Right renal pelvis (tissue), 4 donors: ENCODE measurements at regions not wholly inside any gene's neighbourhood (a gene's known extent, or its start where the extent isn't known, plus 50 kb on each side); places are given as distances from the start of the nearest gene placed in this dataset.
A peak's percentile ranks its signal among the peaks of the same experiment; 100 is the strongest.

Experiments
- DNase-seq, 4 donors: peaks; one replicate each; pipeline ENCODE4 v3.0.0-alpha.2; 2013; ENCODE audit warnings: low read depth in 4 of 4, low spot score in 3 of 4, missing footprints in 1 of 4

GRCh38 chr11:8794126-8794525, 111.5 kb downstream of the RPL27A start:
- DNase-seq = no peak

GRCh38 chr11:8794677-8795103, 112.1 kb downstream of the RPL27A start:
- DNase-seq = no peak

- no peak for DNase-seq
Observed at GRCh38 chr11:8796941-8797340, 114.0 kb upstream of the AKIP1 start.

- no peak for DNase-seq
Observed at GRCh38 chr11:8799273-8799672, 111.7 kb upstream of the AKIP1 start.

- no peak for DNase-seq
Observed at GRCh38 chr11:8800520-8801110, 110.4 kb upstream of the AKIP1 start.

- no peak for DNase-seq
Observed at GRCh38 chr11:8801121-8801520, 109.9 kb upstream of the AKIP1 start.

GRCh38 chr11:8802251-8802650, 108.7 kb upstream of the AKIP1 start:
- DNase-seq = no peak

GRCh38 chr11:8803973-8804372, 107.0 kb upstream of the AKIP1 start:
- DNase-seq = no peak

- DNase-seq = no peak
Observed at GRCh38 chr11:8805296-8805695, 105.7 kb upstream of the AKIP1 start.

GRCh38 chr11:8806974-8807373, 104.0 kb upstream of the AKIP1 start:
- no peak for DNase-seq

GRCh38 chr11:8807544-8808225, 103.3 kb upstream of the AKIP1 start:
- DNase-seq = no peak

- DNase-seq = no peak
Observed at GRCh38 chr11:8808226-8808585, 102.8 kb upstream of the AKIP1 start.

- DNase-seq = no peak
Observed at GRCh38 chr11:8809241-8809938, 101.6 kb upstream of the AKIP1 start.

- no peak for DNase-seq
Observed at GRCh38 chr11:8809939-8810539, 101.0 kb upstream of the AKIP1 start.

- peak; percentile 78 to 84 (median 81) for DNase-seq
Observed at GRCh38 chr11:8810540-8811301, 100.3 kb upstream of the AKIP1 start.

GRCh38 chr11:8811571-8811970, 99.4 kb upstream of the AKIP1 start:
- DNase-seq = no peak

GRCh38 chr11:8812438-8812837, 98.6 kb upstream of the AKIP1 start:
- DNase-seq = no peak

- DNase-seq = peak in 3 of 4 donors; percentile 54 to 67 (median 60)
Observed at GRCh38 chr11:8813658-8814057, 97.3 kb upstream of the AKIP1 start.

- DNase-seq = no peak
Observed at GRCh38 chr11:8814209-8814922, 96.6 kb upstream of the AKIP1 start.

- no peak for DNase-seq
Observed at GRCh38 chr11:8814923-8815240, 96.1 kb upstream of the AKIP1 start.
